Retinal pigment epithelial cell (primary cell): ENCODE measurements at regions not wholly inside any gene's neighbourhood (a gene's known extent, or its start where the extent isn't known, plus 50 kb on each side); places are given as distances from the start of the nearest gene placed in this dataset.

Experiments used
- DNase-seq: peaks from one replicate; pipeline ENCODE4 v3.0.0-alpha.2; 2010; ENCODE audit warnings: low read depth
- H3K4me3 ChIP-seq: 2 replicates; pipeline ENCODE4 v1.5.1; 2011; ENCODE audit warnings: mild to moderate bottlenecking, low read length, control low read depth, moderate library complexity
- TF ChIP-seq, protein P1 (sequence below): conservative IDR thresholded peaks from 2 replicates; pipeline ENCODE4 v1.5.1; 2011; ENCODE audit warnings: low read depth, low read length, control low read depth, inconsistent platforms

DNA sequence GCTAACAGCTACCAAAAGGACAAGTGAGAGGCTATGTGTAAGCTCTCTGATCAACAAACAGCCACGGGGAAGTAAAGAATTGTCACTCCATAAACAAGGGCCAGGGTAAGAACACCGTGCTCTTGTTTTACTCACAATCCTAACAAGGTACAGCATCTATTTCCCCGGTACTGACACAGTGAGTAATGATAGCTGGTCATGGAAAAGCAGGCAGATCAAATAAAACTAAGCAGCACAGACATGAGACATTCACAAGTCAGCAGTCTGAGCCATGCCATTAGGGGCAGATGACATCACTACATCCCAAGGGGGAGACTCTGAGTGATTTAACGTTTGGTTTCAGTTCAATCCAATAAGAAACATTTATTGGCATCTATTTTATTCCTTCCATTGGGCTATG is 54.4 kb downstream of the ARL6IP4 start:
- DNase-seq: no peak
- H3K4me3 ChIP-seq: no peak overlapping the region
- TF ChIP-seq, protein P1, sequence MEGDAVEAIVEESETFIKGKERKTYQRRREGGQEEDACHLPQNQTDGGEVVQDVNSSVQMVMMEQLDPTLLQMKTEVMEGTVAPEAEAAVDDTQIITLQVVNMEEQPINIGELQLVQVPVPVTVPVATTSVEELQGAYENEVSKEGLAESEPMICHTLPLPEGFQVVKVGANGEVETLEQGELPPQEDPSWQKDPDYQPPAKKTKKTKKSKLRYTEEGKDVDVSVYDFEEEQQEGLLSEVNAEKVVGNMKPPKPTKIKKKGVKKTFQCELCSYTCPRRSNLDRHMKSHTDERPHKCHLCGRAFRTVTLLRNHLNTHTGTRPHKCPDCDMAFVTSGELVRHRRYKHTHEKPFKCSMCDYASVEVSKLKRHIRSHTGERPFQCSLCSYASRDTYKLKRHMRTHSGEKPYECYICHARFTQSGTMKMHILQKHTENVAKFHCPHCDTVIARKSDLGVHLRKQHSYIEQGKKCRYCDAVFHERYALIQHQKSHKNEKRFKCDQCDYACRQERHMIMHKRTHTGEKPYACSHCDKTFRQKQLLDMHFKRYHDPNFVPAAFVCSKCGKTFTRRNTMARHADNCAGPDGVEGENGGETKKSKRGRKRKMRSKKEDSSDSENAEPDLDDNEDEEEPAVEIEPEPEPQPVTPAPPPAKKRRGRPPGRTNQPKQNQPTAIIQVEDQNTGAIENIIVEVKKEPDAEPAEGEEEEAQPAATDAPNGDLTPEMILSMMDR: no peak

DNA sequence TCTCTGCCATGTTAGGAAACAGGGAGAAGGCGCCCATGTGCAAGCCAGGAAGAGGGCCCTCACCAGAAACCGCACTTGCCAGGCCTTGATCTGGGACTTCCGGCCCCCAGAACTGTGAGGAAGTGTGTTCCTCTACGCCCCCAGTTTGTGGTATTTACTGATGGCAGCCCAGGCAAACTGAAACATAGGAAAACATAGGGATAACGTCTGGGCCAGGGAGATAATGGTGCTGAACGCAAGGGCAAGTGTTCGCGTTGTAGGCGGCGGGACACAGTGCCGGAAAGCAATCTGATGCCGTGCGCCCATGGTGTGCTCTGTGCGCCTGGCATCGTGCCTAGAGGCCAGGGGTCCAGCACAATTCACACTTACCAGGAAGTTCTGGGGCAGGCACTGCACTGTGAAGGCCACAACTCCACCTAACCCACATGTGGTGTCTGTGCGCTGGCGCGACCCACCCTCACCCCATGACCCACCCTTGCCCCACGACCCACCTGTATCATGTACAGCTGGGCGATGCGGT is 53.6 kb downstream of the ARL6IP4 start:
- TF ChIP-seq, protein P1: no peak
- no peak overlapping the region for H3K4me3 ChIP-seq
- DNase-seq: no peak

DNA sequence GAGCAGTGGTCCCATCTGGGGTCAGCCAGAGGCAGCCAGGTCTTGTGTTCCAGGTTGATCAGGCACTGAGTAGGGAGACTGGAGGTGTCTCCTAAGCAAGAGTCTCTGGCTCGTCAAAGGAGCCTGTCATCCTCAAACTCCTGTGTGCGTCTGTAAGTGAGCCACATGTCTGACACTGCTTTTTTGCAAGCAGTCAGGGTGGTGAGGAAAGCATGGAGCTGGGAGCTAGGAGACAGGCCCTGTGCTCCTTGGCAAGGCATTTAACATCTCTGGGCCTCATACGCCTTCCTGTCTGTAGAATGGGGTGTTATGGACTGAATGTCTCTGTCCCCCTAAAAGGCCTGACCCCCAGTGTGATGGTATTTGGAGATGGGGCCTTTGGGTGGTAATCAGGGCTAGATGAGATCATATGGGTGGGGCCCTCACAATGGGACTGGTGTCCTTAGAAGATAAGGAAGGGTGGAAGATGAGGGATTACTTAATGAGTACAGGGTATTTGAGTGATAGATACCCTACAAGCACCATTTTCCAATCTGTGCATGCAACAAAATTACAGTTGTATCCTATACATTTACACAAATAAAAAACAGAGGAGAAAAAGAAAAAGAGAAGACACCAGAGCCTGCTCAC is 53.0 kb downstream of the ARL6IP4 start:
- no peak for DNase-seq
- TF ChIP-seq, protein P1: no peak
- H3K4me3 ChIP-seq: no peak overlapping the region

DNA sequence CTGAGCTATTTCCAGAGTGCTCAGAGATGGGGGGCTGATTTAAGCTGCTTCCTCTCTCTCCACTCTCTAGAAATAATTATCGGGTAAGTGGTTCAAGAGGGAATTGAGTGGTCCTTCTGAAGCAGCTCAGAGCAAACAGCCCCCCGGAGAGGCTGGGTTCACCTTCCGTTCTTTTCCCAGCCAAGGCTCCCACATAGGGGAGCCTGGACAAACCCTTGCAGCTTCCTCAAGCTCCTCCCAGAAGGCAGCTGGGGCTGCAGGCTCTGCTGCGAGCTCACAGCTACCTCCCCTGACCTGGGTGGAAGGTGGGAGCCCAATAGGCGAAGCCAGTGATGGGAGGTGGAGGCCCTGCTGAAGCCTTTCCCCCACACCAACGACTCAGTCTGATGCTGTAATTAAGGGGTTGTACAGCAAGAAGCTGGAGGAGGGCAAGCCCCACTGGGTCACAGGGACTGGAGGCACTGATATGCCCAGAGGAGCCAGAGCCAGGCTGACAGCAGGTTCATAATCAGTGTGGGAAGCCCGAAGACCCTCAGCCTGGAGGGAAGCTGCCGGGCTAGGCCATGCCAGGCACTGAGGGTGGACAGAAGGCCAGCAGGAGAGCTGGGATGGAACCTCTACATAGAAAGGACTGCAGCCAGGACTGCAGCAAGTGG is 52.4 kb downstream of the ARL6IP4 start:
- H3K4me3 ChIP-seq: no peak overlapping the region
- DNase-seq: no peak
- TF ChIP-seq, protein P1: no peak
